C4-2B (cell line): ENCODE measurements at regions not wholly inside any gene's neighbourhood (a gene's known extent, or its start where the extent isn't known, plus 50 kb on each side); places are given as distances from the start of the nearest gene placed in this dataset.

ENCODE experiments used
- ZFX ChIP-seq: fragments of 450-650 bp; IDR thresholded peaks from 2 replicates; pipeline ENCODE4 v1.6.1; 2017
- TF ChIP-seq, protein P1 (sequence below): fragments of 450-650 bp; conservative IDR thresholded peaks from 2 replicates; pipeline ENCODE4 v1.5.1; 2017; ENCODE audit warnings: mild to moderate bottlenecking

- TF ChIP-seq, protein P1, sequence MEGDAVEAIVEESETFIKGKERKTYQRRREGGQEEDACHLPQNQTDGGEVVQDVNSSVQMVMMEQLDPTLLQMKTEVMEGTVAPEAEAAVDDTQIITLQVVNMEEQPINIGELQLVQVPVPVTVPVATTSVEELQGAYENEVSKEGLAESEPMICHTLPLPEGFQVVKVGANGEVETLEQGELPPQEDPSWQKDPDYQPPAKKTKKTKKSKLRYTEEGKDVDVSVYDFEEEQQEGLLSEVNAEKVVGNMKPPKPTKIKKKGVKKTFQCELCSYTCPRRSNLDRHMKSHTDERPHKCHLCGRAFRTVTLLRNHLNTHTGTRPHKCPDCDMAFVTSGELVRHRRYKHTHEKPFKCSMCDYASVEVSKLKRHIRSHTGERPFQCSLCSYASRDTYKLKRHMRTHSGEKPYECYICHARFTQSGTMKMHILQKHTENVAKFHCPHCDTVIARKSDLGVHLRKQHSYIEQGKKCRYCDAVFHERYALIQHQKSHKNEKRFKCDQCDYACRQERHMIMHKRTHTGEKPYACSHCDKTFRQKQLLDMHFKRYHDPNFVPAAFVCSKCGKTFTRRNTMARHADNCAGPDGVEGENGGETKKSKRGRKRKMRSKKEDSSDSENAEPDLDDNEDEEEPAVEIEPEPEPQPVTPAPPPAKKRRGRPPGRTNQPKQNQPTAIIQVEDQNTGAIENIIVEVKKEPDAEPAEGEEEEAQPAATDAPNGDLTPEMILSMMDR: no peak
- TF ChIP-seq ZFX: no peak
These were observed 531.3 kb downstream of the NPHP4 start for GRCh38 chr1:5460974-5461373.
